H1 (cell line): ENCODE measurements at regions not wholly inside any gene's neighbourhood (a gene's known extent, or its start where the extent isn't known, plus 50 kb on each side); places are given as distances from the start of the nearest gene placed in this dataset.
"Not testable (repeated sequence)": the region's sequence is repeated elsewhere in the genome, so short reads cannot be mapped to it uniquely, and the experiment has no call there.

Source experiments
- EP300 ChIP-seq, 2 experiments: IDR thresholded peaks; 1 replicate in 1 of 2; 2 replicates in 1 of 2; pipeline ENCODE4 v1.6.1; 2011 to 2012; ENCODE audit warnings: low read depth in 2 of 2, low read length in 2 of 2, mild to moderate bottlenecking in 2 of 2, borderline replicate concordance in 1 of 2, inconsistent platforms in 1 of 2, moderate library complexity in 1 of 2
- POLR2A ChIP-seq, 2 experiments: IDR thresholded peaks; 1 replicate in 1 of 2; 2 replicates in 1 of 2; pipeline ENCODE4 v1.6.1; 2011; ENCODE audit warnings: low read depth in 2 of 2, low read length in 2 of 2, mild to moderate bottlenecking in 2 of 2; ENCODE audit errors: control extremely low read depth in 1 of 2
- POLR2AphosphoS5 ChIP-seq: IDR thresholded peaks from 2 replicates; pipeline ENCODE4 v1.6.1; 2011; ENCODE audit warnings: low read depth, low read length
- TF ChIP-seq, protein P1 (sequence below): IDR thresholded peaks from 2 replicates; pipeline ENCODE4 v1.6.1; 2012; ENCODE audit warnings: inconsistent platforms
- TF ChIP-seq, protein P2 (sequence below), 3 experiments: IDR thresholded peaks; 1 replicate in 2 of 3; 2 replicates in 1 of 3; pipeline versions ENCODE4 v1.5.1 to v1.6.1; 2011; ENCODE audit warnings: low read length in 3 of 3, mild to moderate bottlenecking in 3 of 3, inconsistent platforms in 2 of 3, low read depth in 1 of 3, moderate library complexity in 1 of 3; ENCODE audit not compliant: insufficient read depth in 1 of 3; ENCODE audit errors: control extremely low read depth in 1 of 3

DNA sequence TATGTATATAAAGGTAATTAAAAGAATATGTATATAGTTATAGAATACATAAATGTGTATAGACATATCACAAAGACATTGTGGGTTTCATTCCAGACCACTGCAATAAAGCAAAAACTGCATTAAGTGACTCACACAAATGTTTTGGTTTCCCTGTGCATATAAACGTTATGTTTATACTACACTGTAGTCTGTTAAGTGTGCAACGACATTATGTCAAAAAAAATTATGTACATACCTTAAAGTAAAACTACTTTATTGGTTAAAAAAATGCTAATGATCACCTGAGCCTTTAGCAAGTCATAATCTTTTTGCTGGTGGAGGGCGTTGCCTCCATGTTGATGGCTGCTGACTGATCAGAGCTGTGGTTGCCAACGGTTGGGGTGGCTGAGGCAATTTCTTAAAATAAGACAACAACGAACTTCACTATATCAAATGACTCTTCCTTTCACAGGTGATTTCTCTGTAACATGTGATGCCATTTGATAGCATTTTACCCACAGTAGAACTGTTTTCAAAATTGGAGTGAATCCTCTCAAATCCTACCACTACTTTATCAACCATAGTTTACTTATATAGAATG is 107.8 kb downstream of the THSD1 start:
- not testable (repeated sequence) for TF ChIP-seq POLR2A (IDR thresholded peaks at IDR 0.05; ENCODE audit: control extremely low read depth in 1 of 2, low read depth in 2 of 2, low read length in 2 of 2); EP300 (IDR thresholded peaks at IDR 0.05; ENCODE audit: borderline replicate concordance in 1 of 2, low read depth in 2 of 2, low read length in 2 of 2); POLR2AphosphoS5
- TF ChIP-seq, protein P1, sequence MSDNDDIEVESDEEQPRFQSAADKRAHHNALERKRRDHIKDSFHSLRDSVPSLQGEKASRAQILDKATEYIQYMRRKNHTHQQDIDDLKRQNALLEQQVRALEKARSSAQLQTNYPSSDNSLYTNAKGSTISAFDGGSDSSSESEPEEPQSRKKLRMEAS: not testable (repeated sequence)
- TF ChIP-seq, protein P2, sequence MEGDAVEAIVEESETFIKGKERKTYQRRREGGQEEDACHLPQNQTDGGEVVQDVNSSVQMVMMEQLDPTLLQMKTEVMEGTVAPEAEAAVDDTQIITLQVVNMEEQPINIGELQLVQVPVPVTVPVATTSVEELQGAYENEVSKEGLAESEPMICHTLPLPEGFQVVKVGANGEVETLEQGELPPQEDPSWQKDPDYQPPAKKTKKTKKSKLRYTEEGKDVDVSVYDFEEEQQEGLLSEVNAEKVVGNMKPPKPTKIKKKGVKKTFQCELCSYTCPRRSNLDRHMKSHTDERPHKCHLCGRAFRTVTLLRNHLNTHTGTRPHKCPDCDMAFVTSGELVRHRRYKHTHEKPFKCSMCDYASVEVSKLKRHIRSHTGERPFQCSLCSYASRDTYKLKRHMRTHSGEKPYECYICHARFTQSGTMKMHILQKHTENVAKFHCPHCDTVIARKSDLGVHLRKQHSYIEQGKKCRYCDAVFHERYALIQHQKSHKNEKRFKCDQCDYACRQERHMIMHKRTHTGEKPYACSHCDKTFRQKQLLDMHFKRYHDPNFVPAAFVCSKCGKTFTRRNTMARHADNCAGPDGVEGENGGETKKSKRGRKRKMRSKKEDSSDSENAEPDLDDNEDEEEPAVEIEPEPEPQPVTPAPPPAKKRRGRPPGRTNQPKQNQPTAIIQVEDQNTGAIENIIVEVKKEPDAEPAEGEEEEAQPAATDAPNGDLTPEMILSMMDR (IDR thresholded peaks at IDR 0.05; ENCODE audit: control extremely low read depth in 1 of 3, insufficient read depth in 1 of 3, low read depth in 1 of 3, low read length in 3 of 3): not testable (repeated sequence)
